Tibial nerve (tissue), 4 donors: ENCODE measurements at regions not wholly inside any gene's neighbourhood (a gene's known extent, or its start where the extent isn't known, plus 50 kb on each side); places are given as distances from the start of the nearest gene placed in this dataset.

ENCODE experiments used
- EP300 ChIP-seq, 2 donors: sonication (generic); formaldehyde crosslinking; IDR thresholded peaks; one replicate each; pipeline ENCODE4 v1.6.1; 2017; ENCODE audit warnings: antibody characterized with exemption in 2 of 2, mild to moderate bottlenecking in 1 of 2
- POLR2A ChIP-seq, 2 donors: fragments of 450-650 bp; IDR thresholded peaks; one replicate each; pipeline ENCODE4 v1.6.1; 2017; ENCODE audit warnings: antibody characterized with exemption in 2 of 2, mild to moderate bottlenecking in 2 of 2, moderate library complexity in 2 of 2
- TF ChIP-seq, protein P1 (sequence below), 5 experiments: fragments of 200-600 bp in 3 of 5; fragments of 450-650 bp in 2 of 5; sonication (generic) in 3 of 5; IDR thresholded peaks; one replicate each; pipeline ENCODE4 v1.5.1; 2016 to 2019; ENCODE audit warnings: antibody characterized with exemption in 5 of 5, mild to moderate bottlenecking in 3 of 5, moderate library complexity in 2 of 5

DNA sequence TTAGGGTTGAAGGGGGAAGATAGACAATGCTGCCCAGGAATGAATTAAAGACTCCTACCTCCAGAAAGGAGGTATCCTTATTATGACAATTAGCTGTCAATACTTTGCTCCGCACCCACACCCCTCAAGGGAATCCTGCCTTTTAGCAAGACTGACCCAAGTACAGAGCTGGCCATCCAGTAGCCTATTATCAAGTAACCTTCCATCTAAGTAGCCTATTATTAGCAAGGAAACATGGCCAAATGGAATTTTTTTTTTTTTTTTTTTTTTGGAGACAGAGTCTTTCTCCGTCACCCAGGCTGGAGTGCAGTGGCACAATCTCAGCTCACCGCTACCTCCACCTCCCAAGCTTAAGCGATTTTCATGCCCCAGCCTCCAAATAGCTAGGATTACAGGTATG, 161.3 kb downstream of the PMP22 start:
- TF ChIP-seq, protein P1, sequence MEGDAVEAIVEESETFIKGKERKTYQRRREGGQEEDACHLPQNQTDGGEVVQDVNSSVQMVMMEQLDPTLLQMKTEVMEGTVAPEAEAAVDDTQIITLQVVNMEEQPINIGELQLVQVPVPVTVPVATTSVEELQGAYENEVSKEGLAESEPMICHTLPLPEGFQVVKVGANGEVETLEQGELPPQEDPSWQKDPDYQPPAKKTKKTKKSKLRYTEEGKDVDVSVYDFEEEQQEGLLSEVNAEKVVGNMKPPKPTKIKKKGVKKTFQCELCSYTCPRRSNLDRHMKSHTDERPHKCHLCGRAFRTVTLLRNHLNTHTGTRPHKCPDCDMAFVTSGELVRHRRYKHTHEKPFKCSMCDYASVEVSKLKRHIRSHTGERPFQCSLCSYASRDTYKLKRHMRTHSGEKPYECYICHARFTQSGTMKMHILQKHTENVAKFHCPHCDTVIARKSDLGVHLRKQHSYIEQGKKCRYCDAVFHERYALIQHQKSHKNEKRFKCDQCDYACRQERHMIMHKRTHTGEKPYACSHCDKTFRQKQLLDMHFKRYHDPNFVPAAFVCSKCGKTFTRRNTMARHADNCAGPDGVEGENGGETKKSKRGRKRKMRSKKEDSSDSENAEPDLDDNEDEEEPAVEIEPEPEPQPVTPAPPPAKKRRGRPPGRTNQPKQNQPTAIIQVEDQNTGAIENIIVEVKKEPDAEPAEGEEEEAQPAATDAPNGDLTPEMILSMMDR (IDR thresholded peaks at IDR 0.05): no peak
- no peak for TF ChIP-seq POLR2A (IDR thresholded peaks at IDR 0.05)
- TF ChIP-seq EP300 (IDR thresholded peaks at IDR 0.05): no peak
